K562 (cell line): ENCODE measurements at regions not wholly inside any gene's neighbourhood (a gene's known extent, or its start where the extent isn't known, plus 50 kb on each side); places are given as distances from the start of the nearest gene placed in this dataset.

ENCODE experiments used
- ATAC-seq: fragments of 200-7000 bp; cut with Tn5 transposase; 3 replicates; pipeline ENCODE4 v1.9.1; 2020; ENCODE audit warnings: moderate library complexity
- BruUV-seq: library from RNA; stranded (reverse); fragments of 400-500 nt; replicated peaks from 2 replicates; lab custom pipeline; 2021; lab: Mats Ljungman, UMichigan
- CTCF ChIA-PET: fragments of 300-600 bp; formaldehyde crosslinking; extraction: SDS; loops from one replicate; lab custom pipeline; 2021; ENCODE audit warnings: low intra/inter-chr PET ratio; lab: Yijun Ruan, JAX
- POLR2A ChIA-PET: fragments of 300-600, 350-650 bp; sonication (Branson Sonifier 250); formaldehyde crosslinking; extraction: SDS; loops from one replicate; lab custom pipeline; 2021; ENCODE audit warnings: antibody characterized with exemption, inconsistent platforms; lab: Yijun Ruan, JAX
- DNase-seq, 4 experiments: peaks; one replicate each; pipeline versions ENCODE4 v3.0.0 to v3.0.0-alpha.2; 2011 to 2018; ENCODE audit warnings: low spot score in 3 of 4, mixed read lengths in 3 of 4; ENCODE audit errors: extremely low read depth in 1 of 4
- FAIRE-seq: peaks from 2 replicates; lab custom pipeline; 2011; peaks lifted over from hg19 to GRCh38; lab: Jason Lieb, UNC
- H2AFZ ChIP-seq: 2 replicates; pipeline ENCODE4 v1.6.0; 2011; ENCODE audit warnings: low read depth, low read length, control low read depth, inconsistent platforms
- H3K27ac ChIP-seq: fragments of 200-600 bp; 3 replicates; pipeline ENCODE4 v1.8.0; 2011; ENCODE audit warnings: low read depth, mild to moderate bottlenecking, control low read depth, inconsistent platforms, low read length, moderate library complexity, mixed read lengths; ENCODE audit errors: extremely low read depth
- H3K27me3 ChIP-seq, 2 experiments: fragments of 300-600 bp in 1 of 2; 2 replicates in 1 of 2; 3 replicates in 1 of 2; pipeline versions ENCODE4 v1.6.0 to v1.8.0; 2011; ENCODE audit warnings: inconsistent platforms in 2 of 2, low read length in 2 of 2, mild to moderate bottlenecking in 1 of 2, mixed read lengths in 1 of 2, moderate library complexity in 1 of 2; ENCODE audit not compliant: control insufficient read depth in 2 of 2, insufficient read depth in 2 of 2
- H3K36me3 ChIP-seq: fragments of 300-600 bp; 3 replicates; pipeline ENCODE4 v1.8.0; 2011; ENCODE audit warnings: mild to moderate bottlenecking, low read length, inconsistent platforms; ENCODE audit not compliant: control insufficient read depth, insufficient read depth
- H3K4me1 ChIP-seq, 2 experiments: fragments of 200-600 bp in 1 of 2; replicated peaks in 1 of 2; 2 replicates in 1 of 2; 3 replicates in 1 of 2; pipeline versions ENCODE4 v1.5.1 to v1.8.0; 2011; ENCODE audit warnings: inconsistent platforms in 2 of 2, low read length in 2 of 2, mild to moderate bottlenecking in 1 of 2, mixed read lengths in 1 of 2, moderate library complexity in 1 of 2; ENCODE audit not compliant: control insufficient read depth in 2 of 2, insufficient read depth in 2 of 2
- H3K4me2 ChIP-seq: 2 replicates; pipeline ENCODE4 v1.6.1; 2011; ENCODE audit warnings: low read length, control low read depth, inconsistent platforms, mixed read lengths; ENCODE audit not compliant: insufficient read depth
- H3K4me3 ChIP-seq: fragments of 200-600 bp; sonication (generic), shearing (Covaris generic); 2 replicates; pipeline ENCODE4 v1.5.1; 2016; ENCODE audit warnings: control low read depth, inconsistent platforms
- H3K79me2 ChIP-seq: fragments of 200-600 bp; 3 replicates; pipeline ENCODE4 v1.8.0; 2011; ENCODE audit warnings: low read length, inconsistent platforms; ENCODE audit not compliant: control insufficient read depth, insufficient read depth
- H3K9ac ChIP-seq, 2 experiments: 2 replicates each; pipeline versions ENCODE4 v1.6.0 to v1.6.1; 2011; ENCODE audit warnings: low read depth in 2 of 2, low read length in 2 of 2, control low read depth in 1 of 2, inconsistent platforms in 1 of 2, mild to moderate bottlenecking in 1 of 2, mixed read lengths in 1 of 2; ENCODE audit not compliant: insufficient read depth in 1 of 2
- H3K9me1 ChIP-seq: one replicate; pipeline ENCODE4 v1.6.0; 2011; ENCODE audit warnings: inconsistent platforms, mild to moderate bottlenecking, low read length, moderate library complexity; ENCODE audit not compliant: control insufficient read depth, insufficient read depth
- H3K9me3 ChIP-seq: replicated peaks from 2 replicates; pipeline ENCODE4 v1.5.1; 2011; ENCODE audit warnings: low read depth, low read length, inconsistent platforms; ENCODE audit not compliant: control insufficient read depth, insufficient read depth
- H4K20me1 ChIP-seq: replicated peaks from 2 replicates; pipeline ENCODE4 v1.6.1; 2011; ENCODE audit warnings: low read length, inconsistent platforms, mixed read lengths; ENCODE audit not compliant: control insufficient read depth, insufficient read depth
- CBFA2T2 ChIP-seq: fragments of 450-650 bp; conservative IDR thresholded peaks from 2 replicates; pipeline ENCODE4 v1.6.1; 2017; ENCODE audit warnings: mild to moderate bottlenecking
- CBFA2T3 ChIP-seq: fragments of 450-650 bp; IDR thresholded peaks from 2 replicates; pipeline ENCODE4 v1.6.1; 2017
- ILK ChIP-seq: fragments of 450-650 bp; IDR thresholded peaks from 2 replicates; pipeline ENCODE4 v1.6.1; 2016; ENCODE audit warnings: missing genetic modification characterization, low read depth, mild to moderate bottlenecking, missing compliant biosample characterization, moderate library complexity, borderline replicate concordance
- RBM15 ChIP-seq: fragments of 200-400 bp; formaldehyde crosslinking; IDR thresholded peaks from 2 replicates; pipeline ENCODE4 v1.6.1; 2018; ENCODE audit warnings: mild to moderate bottlenecking, low read length, moderate library complexity; ENCODE audit not compliant: insufficient read depth
- SMAD2 ChIP-seq: fragments of 150-350 bp; IDR thresholded peaks from 2 replicates; pipeline ENCODE4 v1.6.1; 2014; ENCODE audit warnings: low read depth, mild to moderate bottlenecking, low read length
- SMARCA4 ChIP-seq: fragments of 450-650 bp; IDR thresholded peaks from 2 replicates; pipeline ENCODE4 v1.6.1; 2016
- SRF ChIP-seq, 2 experiments: fragments of 250-450, 450-650 bp in 1 of 2; sonication (Bioruptor Pico) in 1 of 2; sonication (generic) in 1 of 2; formaldehyde crosslinking; IDR thresholded peaks; 2 replicates each; pipeline versions ENCODE4 v1.5.0 to v1.5.1; 2020 to 2022; ENCODE audit warnings: mild to moderate bottlenecking in 1 of 2, missing genetic modification reagents in 1 of 2
- ZNF197 ChIP-seq: fragments of 200-800 bp; sonication (Bioruptor generic); IDR thresholded peaks from 2 replicates; pipeline ENCODE4 v1.6.1; 2016; ENCODE audit warnings: low read depth, missing genetic modification characterization, missing compliant biosample characterization
- ZNF347 ChIP-seq: fragments of 450-650 bp; formaldehyde crosslinking; IDR thresholded peaks from 2 replicates; pipeline ENCODE4 v1.4.0; 2020; ENCODE audit warnings: low read depth, mild to moderate bottlenecking, moderate library complexity
- WGBS: fragments of 100-300 bp; shearing (Covaris generic); methylation state at CpG from one replicate; pipeline ENCODE4 v1.1.6; 2016; ENCODE audit warnings: low coverage, mixed read lengths; ENCODE audit not compliant: insufficient coverage; ENCODE audit errors: missing lambda C conversion rate; 5-methylcytosine and 5-hydroxymethylcytosine counted together
- in situ Hi-C: fragments of 300-500 bp; cut with MboI; formaldehyde crosslinking; loops from 4 replicates; pipeline ENCODE4 v1.15.0; 2018; ENCODE audit warnings: inconsistent platforms, mixed read lengths
- intact Hi-C: fragments of 100-400 bp; cut with micrococcal nuclease; formaldehyde crosslinking; loops from 2 replicates; pipeline ENCODE4 v1.14.2; 2022
- TF ChIP-seq, protein P1 (sequence below): sonication (generic); formaldehyde crosslinking; IDR thresholded peaks from 2 replicates; pipeline ENCODE4 v1.8.1; 2022; ENCODE audit warnings: missing genetic modification reagents
- TF ChIP-seq, protein P2 (sequence below): sonication (generic); formaldehyde crosslinking; IDR thresholded peaks from 2 replicates; pipeline ENCODE4 v1.8.1; 2023; ENCODE audit warnings: mild to moderate bottlenecking, missing genetic modification reagents
- TF ChIP-seq, protein P3 (sequence below): fragments of 200-800 bp; sonication (Bioruptor generic); IDR thresholded peaks from 2 replicates; pipeline ENCODE4 v1.6.1; 2016; ENCODE audit warnings: missing genetic modification characterization, missing compliant biosample characterization
- TF ChIP-seq, protein P4 (sequence below): fragments of 250-450 bp; sonication (Bioruptor Pico); IDR thresholded peaks from 2 replicates; pipeline ENCODE4 v1.8.0; 2022; ENCODE audit warnings: moderate library complexity, mild to moderate bottlenecking, inconsistent platforms

DNA sequence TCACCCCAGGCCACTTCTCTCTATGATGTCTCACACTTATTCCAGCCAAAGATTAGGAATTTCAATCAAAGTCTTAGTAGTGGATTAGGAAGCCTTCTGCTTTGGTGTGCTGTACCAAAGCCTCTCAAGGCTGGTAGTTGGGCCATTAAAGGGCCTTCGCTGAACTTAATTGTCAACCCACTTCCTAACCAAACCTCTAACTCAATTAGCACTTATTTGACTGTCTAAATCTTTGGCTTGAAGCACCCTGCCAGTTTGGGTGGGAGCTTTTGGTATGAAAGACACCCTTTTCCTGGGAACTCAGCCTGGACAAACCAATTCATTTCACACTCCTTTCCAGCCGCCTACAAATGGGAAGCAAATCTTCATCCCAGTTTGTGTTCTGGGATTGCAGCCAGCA, 81.5 kb downstream of the BMP2 start:
- Histone ChIP-seq H3K9me1 (no peaks in the 10 kb centered on the region), H2AFZ (no peak overlapping the region), H4K20me1 (no peaks in the 10 kb centered on the region), H3K79me2 (no peaks in the 10 kb centered on the region), H3K9ac (no peak overlapping the region), H3K27ac (no peak overlapping the region), H3K27me3 (no peaks in the 10 kb centered on the region), H3K4me2 (no peak overlapping the region), H3K4me1 (no peaks in the 10 kb centered on the region), H3K9me3 (no peaks in the 10 kb centered on the region), H3K36me3 (no peaks in the 10 kb centered on the region), H3K4me3 (no peak overlapping the region)
- CTCF ChIA-PET = no interaction called here
- FAIRE-seq = no peak
- POLR2A ChIA-PET = no interaction called here
- intact Hi-C loops = no loop called here
- WGBS = 0% methylated on average over 2 of the region's 2 CpGs
- DNase-seq = no peak
- TF ChIP-seq CBFA2T3 = no peak
- TF ChIP-seq, protein P1, sequence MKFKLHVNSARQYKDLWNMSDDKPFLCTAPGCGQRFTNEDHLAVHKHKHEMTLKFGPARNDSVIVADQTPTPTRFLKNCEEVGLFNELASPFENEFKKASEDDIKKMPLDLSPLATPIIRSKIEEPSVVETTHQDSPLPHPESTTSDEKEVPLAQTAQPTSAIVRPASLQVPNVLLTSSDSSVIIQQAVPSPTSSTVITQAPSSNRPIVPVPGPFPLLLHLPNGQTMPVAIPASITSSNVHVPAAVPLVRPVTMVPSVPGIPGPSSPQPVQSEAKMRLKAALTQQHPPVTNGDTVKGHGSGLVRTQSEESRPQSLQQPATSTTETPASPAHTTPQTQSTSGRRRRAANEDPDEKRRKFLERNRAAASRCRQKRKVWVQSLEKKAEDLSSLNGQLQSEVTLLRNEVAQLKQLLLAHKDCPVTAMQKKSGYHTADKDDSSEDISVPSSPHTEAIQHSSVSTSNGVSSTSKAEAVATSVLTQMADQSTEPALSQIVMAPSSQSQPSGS (CRISPR knock-in tag) = no peak
- no peak for TF ChIP-seq ZNF197 (CRISPR knock-in tag)
- no peak for TF ChIP-seq SMARCA4
- no peak for TF ChIP-seq ZNF347
- TF ChIP-seq, protein P2, sequence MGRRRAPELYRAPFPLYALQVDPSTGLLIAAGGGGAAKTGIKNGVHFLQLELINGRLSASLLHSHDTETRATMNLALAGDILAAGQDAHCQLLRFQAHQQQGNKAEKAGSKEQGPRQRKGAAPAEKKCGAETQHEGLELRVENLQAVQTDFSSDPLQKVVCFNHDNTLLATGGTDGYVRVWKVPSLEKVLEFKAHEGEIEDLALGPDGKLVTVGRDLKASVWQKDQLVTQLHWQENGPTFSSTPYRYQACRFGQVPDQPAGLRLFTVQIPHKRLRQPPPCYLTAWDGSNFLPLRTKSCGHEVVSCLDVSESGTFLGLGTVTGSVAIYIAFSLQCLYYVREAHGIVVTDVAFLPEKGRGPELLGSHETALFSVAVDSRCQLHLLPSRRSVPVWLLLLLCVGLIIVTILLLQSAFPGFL (CRISPR knock-in tag) = no peak
- no peak for TF ChIP-seq RBM15
- no peak for TF ChIP-seq CBFA2T2
- no peak for TF ChIP-seq SMAD2
- no peak for TF ChIP-seq SRF (CRISPR knock-in tag; IDR thresholded peaks at IDR 0.05)
- TF ChIP-seq, protein P3, sequence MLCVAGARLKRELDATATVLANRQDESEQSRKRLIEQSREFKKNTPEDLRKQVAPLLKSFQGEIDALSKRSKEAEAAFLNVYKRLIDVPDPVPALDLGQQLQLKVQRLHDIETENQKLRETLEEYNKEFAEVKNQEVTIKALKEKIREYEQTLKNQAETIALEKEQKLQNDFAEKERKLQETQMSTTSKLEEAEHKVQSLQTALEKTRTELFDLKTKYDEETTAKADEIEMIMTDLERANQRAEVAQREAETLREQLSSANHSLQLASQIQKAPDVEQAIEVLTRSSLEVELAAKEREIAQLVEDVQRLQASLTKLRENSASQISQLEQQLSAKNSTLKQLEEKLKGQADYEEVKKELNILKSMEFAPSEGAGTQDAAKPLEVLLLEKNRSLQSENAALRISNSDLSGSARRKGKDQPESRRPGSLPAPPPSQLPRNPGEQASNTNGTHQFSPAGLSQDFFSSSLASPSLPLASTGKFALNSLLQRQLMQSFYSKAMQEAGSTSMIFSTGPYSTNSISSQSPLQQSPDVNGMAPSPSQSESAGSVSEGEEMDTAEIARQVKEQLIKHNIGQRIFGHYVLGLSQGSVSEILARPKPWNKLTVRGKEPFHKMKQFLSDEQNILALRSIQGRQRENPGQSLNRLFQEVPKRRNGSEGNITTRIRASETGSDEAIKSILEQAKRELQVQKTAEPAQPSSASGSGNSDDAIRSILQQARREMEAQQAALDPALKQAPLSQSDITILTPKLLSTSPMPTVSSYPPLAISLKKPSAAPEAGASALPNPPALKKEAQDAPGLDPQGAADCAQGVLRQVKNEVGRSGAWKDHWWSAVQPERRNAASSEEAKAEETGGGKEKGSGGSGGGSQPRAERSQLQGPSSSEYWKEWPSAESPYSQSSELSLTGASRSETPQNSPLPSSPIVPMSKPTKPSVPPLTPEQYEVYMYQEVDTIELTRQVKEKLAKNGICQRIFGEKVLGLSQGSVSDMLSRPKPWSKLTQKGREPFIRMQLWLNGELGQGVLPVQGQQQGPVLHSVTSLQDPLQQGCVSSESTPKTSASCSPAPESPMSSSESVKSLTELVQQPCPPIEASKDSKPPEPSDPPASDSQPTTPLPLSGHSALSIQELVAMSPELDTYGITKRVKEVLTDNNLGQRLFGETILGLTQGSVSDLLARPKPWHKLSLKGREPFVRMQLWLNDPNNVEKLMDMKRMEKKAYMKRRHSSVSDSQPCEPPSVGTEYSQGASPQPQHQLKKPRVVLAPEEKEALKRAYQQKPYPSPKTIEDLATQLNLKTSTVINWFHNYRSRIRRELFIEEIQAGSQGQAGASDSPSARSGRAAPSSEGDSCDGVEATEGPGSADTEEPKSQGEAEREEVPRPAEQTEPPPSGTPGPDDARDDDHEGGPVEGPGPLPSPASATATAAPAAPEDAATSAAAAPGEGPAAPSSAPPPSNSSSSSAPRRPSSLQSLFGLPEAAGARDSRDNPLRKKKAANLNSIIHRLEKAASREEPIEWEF (CRISPR knock-in tag) = no peak
- TF ChIP-seq, protein P4, sequence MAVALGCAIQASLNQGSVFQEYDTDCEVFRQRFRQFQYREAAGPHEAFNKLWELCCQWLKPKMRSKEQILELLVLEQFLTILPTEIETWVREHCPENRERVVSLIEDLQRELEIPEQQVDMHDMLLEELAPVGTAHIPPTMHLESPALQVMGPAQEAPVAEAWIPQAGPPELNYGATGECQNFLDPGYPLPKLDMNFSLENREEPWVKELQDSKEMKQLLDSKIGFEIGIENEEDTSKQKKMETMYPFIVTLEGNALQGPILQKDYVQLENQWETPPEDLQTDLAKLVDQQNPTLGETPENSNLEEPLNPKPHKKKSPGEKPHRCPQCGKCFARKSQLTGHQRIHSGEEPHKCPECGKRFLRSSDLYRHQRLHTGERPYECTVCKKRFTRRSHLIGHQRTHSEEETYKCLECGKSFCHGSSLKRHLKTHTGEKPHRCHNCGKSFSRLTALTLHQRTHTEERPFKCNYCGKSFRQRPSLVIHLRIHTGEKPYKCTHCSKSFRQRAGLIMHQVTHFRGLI (CRISPR knock-in tag) = no peak
- TF ChIP-seq ILK (tag) = no peak
- ATAC-seq = no peak
- no TSS peak for BruUV-seq
- in situ Hi-C loops = no loop called here
